Activated B cell treated with CpG ODN at 0.5 μM for 24 hours (primary cell): ENCODE measurements at regions not wholly inside any gene's neighbourhood (a gene's known extent, or its start where the extent isn't known, plus 50 kb on each side); places are given as distances from the start of the nearest gene placed in this dataset.

Experiments used
- ATAC-seq: fragments of 200-7000 bp; cut with Tn5 transposase; one replicate; pipeline ENCODE4 v1.10.0; 2021; ENCODE audit warnings: low read depth, mild to moderate bottlenecking, moderate library complexity
- CTCF ChIA-PET: fragments of 350-600 bp; sonication (Branson Sonifier 250); formaldehyde crosslinking; loops from one replicate; lab custom pipeline; 2021; ENCODE audit warnings: antibody characterized with exemption; lab: Charles Lee
- POLR2A ChIA-PET: fragments of 350-600 bp; sonication (Branson Sonifier 250); formaldehyde crosslinking; loops from one replicate; lab custom pipeline; 2021; ENCODE audit warnings: antibody characterized with exemption; lab: Charles Lee
- DNase-seq: peaks from one replicate; pipeline ENCODE4 v3.0.0; 2022
- H3K27ac Mint-ChIP-seq: one replicate; pipeline ENCODE4 v1.8.0; 2020; ENCODE audit warnings: mixed read lengths
- H3K27me3 Mint-ChIP-seq: one replicate; pipeline ENCODE4 v1.8.0; 2021; ENCODE audit warnings: mixed read lengths
- H3K36me3 Mint-ChIP-seq: one replicate; pipeline ENCODE4 v1.8.0; 2021; ENCODE audit warnings: low read depth, mixed read lengths
- H3K4me1 Mint-ChIP-seq: one replicate; pipeline ENCODE4 v1.8.0; 2021; ENCODE audit warnings: mixed read lengths
- H3K4me3 Mint-ChIP-seq: one replicate; pipeline ENCODE4 v1.8.0; 2020; ENCODE audit warnings: mild to moderate bottlenecking, mixed read lengths
- H3K9me3 Mint-ChIP-seq: one replicate; pipeline ENCODE4 v1.8.0; 2020; ENCODE audit warnings: mixed read lengths
- intact Hi-C: fragments of 100-400 bp; cut with micrococcal nuclease; formaldehyde crosslinking; loops from one replicate; pipeline ENCODE4 v1.15.1; 2024
- TF ChIP-seq, protein P1 (sequence below): fragments of 200-600 bp; IDR thresholded peaks from one replicate; pipeline ENCODE4 v1.8.0; 2022; ENCODE audit warnings: antibody characterized with exemption, mild to moderate bottlenecking

DNA sequence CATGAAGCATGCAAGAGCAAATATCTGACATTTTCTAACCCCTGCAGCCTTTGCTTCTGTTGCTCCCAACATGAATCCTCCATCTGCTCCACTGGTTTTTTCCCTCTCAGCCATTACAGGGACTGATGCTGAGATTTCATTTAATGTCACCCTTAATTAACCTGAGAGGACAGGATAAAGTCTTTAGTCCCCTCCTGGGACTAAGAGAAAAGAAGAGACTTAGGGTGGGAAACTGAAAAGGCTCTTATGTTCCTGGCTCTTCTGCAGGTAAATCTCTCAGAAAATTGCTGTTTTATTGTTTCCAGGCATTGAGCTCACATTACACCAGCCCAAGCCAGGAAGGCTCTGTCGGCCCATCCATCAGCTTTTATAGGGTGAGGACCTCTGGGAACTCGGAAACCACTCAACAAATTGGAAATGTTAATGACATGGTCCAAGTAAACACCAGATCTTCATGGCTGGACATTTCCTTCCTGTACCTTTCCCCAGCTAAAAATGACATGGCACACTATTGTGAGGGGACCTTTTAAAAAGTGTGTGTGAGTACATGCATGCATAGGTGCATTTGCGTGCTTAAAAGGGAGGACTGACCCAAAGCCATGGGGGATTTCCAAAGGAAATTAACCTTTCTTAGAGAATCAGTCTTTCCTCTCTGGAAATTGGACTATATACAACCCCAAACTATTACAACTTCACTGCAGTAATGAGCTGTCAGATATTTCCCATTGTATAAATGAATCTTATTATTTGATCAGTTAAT, 408.1 kb upstream of the TMTC1 start:
- intact Hi-C loops, result no loop called here
- H3K36me3 Mint-ChIP-seq, result no peaks in the 10 kb centered on the region
- TF ChIP-seq, protein P1, sequence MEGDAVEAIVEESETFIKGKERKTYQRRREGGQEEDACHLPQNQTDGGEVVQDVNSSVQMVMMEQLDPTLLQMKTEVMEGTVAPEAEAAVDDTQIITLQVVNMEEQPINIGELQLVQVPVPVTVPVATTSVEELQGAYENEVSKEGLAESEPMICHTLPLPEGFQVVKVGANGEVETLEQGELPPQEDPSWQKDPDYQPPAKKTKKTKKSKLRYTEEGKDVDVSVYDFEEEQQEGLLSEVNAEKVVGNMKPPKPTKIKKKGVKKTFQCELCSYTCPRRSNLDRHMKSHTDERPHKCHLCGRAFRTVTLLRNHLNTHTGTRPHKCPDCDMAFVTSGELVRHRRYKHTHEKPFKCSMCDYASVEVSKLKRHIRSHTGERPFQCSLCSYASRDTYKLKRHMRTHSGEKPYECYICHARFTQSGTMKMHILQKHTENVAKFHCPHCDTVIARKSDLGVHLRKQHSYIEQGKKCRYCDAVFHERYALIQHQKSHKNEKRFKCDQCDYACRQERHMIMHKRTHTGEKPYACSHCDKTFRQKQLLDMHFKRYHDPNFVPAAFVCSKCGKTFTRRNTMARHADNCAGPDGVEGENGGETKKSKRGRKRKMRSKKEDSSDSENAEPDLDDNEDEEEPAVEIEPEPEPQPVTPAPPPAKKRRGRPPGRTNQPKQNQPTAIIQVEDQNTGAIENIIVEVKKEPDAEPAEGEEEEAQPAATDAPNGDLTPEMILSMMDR, result no peak
- ATAC-seq (no peak), DNase-seq (no peak)
- no peaks in the 10 kb centered on the region for H3K27me3 Mint-ChIP-seq
- no peak overlapping the region for H3K4me3 Mint-ChIP-seq
- no peaks in the 10 kb centered on the region for H3K4me1 Mint-ChIP-seq
- CTCF ChIA-PET, result no interaction called here
- no peaks in the 10 kb centered on the region for H3K9me3 Mint-ChIP-seq
- POLR2A ChIA-PET, result no interaction called here
- no peak overlapping the region for H3K27ac Mint-ChIP-seq

DNA sequence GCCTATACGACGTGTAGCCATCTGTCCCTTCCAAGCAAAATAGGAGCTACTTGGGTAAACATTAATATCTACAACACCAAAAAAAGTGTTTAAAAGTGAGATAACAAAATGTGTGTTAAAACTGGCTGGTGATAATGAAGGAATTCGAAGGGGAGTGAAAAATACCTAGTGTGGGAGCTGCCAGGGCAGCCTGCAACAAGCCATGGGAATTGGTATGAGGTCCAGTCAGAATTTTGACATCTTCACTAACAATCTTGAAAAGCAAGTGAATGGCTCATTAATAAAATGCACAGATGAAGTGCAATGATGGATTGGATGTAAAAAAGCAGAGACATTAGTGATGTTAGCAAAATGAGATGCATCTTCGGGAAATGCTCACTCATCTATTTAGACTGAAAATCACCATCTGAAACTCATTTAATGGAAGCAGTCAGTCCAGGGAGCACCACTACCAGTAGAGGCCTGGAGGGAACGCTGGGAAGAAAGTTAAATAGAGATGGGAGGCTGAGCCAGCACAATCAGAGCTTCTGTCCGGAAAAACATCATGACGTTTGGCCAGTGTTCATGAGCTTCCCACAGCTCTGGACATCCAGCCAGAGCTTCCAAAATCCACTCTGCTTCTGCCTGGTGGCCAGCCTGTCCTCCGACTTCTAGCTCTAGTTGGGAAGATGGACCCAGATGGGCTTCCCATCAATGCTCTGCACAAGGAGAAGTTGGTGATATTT, 405.0 kb upstream of the TMTC1 start:
- Mint-ChIP-seq H3K4me3 (no peak overlapping the region), H3K36me3 (no peaks in the 10 kb centered on the region), H3K27me3 (no peaks in the 10 kb centered on the region), H3K27ac (no peak overlapping the region), H3K4me1 (no peaks in the 10 kb centered on the region), H3K9me3 (no peaks in the 10 kb centered on the region)
- POLR2A ChIA-PET, result no interaction called here
- ATAC-seq, result no peak
- TF ChIP-seq, protein P1, result no peak
- CTCF ChIA-PET, result no interaction called here
- intact Hi-C loops, result no loop called here
- no peak for DNase-seq

DNA sequence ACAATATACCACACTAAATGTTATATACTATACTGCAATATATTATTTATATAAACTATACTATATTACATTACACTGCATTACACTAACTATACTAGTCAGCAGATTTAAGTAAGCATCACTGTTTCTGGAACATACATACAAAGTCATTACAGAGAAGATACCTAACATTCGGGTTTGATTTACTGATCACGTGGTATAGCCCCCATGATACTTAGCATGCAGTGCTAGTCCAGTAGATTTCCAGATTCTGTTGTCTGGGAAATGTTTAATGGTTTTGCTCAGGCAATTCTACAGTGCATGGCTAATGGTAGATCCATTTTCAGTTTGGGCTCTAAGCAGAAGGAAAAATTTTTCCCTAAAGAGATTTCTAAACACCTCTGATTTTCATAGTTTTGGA, 403.7 kb upstream of the TMTC1 start:
- H3K27ac Mint-ChIP-seq, result no peak overlapping the region
- no peaks in the 10 kb centered on the region for H3K36me3 Mint-ChIP-seq
- CTCF ChIA-PET, result no interaction called here
- POLR2A ChIA-PET, result no interaction called here
- H3K9me3 Mint-ChIP-seq, result no peaks in the 10 kb centered on the region
- DNase-seq, result no peak
- ATAC-seq, result no peak
- H3K4me1 Mint-ChIP-seq, result no peaks in the 10 kb centered on the region
- no peak overlapping the region for H3K4me3 Mint-ChIP-seq
- intact Hi-C loops, result no loop called here
- TF ChIP-seq, protein P1, result no peak
- no peaks in the 10 kb centered on the region for H3K27me3 Mint-ChIP-seq

DNA sequence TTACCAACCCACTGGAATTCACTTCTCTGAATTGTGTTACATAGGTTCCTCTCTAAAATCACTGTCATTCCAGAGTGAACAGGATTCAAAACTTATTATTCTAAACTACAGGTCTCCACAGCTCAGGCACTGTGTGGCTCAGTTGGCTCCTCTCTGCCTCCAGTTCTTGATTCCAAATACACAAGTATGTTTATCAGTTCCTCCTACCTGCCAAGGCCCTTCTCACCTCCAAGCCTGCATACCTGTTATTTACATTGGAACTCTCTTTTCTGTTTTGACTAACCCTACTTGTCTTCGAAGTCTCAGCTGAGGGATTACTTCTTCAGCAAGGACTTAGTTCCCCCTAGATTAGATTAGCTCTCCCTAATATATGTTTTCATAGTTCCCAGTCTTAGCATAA, 397.6 kb upstream of the TMTC1 start:
- Mint-ChIP-seq H3K4me3 (no peak overlapping the region), H3K9me3 (no peaks in the 10 kb centered on the region), H3K36me3 (no peaks in the 10 kb centered on the region), H3K27me3 (no peaks in the 10 kb centered on the region), H3K4me1 (no peaks in the 10 kb centered on the region), H3K27ac (no peak overlapping the region)
- ChIA-PET CTCF (no interaction called here), POLR2A (no interaction called here)
- DNase-seq (no peak), ATAC-seq (no peak)
- intact Hi-C loops, result no loop called here
- TF ChIP-seq, protein P1, result no peak

- intact Hi-C loops, result no loop called here
- Mint-ChIP-seq H3K9me3 (no peaks in the 10 kb centered on the region), H3K27ac (no peak overlapping the region), H3K36me3 (no peaks in the 10 kb centered on the region), H3K4me1 (no peaks in the 10 kb centered on the region), H3K27me3 (no peaks in the 10 kb centered on the region), H3K4me3 (no peak overlapping the region)
- TF ChIP-seq, protein P1, result no peak
- DNase-seq (no peak), ATAC-seq (no peak)
- ChIA-PET CTCF (no interaction called here), POLR2A (no interaction called here)
These were observed 396.9 kb upstream of the TMTC1 start for GRCh38 chr12:30180602-30181001.
